RWPE2 (cell line): ENCODE measurements at regions not wholly inside any gene's neighbourhood (a gene's known extent, or its start where the extent isn't known, plus 50 kb on each side); places are given as distances from the start of the nearest gene placed in this dataset.
"Not testable (repeated sequence)": the region's sequence is repeated elsewhere in the genome, so short reads cannot be mapped to it uniquely, and the experiment has no call there.

Experiments used
- ATAC-seq: fragments of 200-7000 bp; cut with Tn5 transposase; 3 replicates; pipeline ENCODE4 v1.9.1; 2021; ENCODE audit warnings: low read depth
- DNase-seq: peaks from one replicate; pipeline ENCODE4 v3.0.0-alpha.2; 2020; ENCODE audit warnings: low spot score
- H3K27ac ChIP-seq: fragments of 450-650 bp; 2 replicates; pipeline ENCODE4 v1.5.1; 2017; ENCODE audit warnings: mild to moderate bottlenecking; ENCODE audit not compliant: poor library complexity, severe bottlenecking
- H3K27me3 ChIP-seq: fragments of 250-450 bp; sonication (Bioruptor Pico); 2 replicates; pipeline ENCODE4 v1.5.1; 2021; ENCODE audit warnings: mild to moderate bottlenecking, moderate library complexity; ENCODE audit not compliant: insufficient read depth, poor library complexity, severe bottlenecking
- H3K36me3 ChIP-seq: fragments of 250-450 bp; sonication (Bioruptor Pico); 2 replicates; pipeline ENCODE4 v1.5.1; 2020; ENCODE audit warnings: low read depth, mild to moderate bottlenecking, moderate library complexity
- H3K4me1 ChIP-seq: fragments of 250-450 bp; sonication (Bioruptor Pico); 2 replicates; pipeline ENCODE4 v1.5.1; 2021; ENCODE audit warnings: mild to moderate bottlenecking, moderate library complexity; ENCODE audit not compliant: insufficient read depth, poor library complexity, severe bottlenecking
- H3K4me3 ChIP-seq: fragments of 250-450 bp; sonication (Bioruptor Pico); 2 replicates; pipeline ENCODE4 v1.5.1; 2021; ENCODE audit warnings: mild to moderate bottlenecking, moderate library complexity; ENCODE audit not compliant: severe bottlenecking
- H3K9me3 ChIP-seq: fragments of 250-450 bp; sonication (Bioruptor Pico); 2 replicates; pipeline ENCODE4 v1.5.1; 2021; ENCODE audit warnings: mild to moderate bottlenecking, moderate library complexity; ENCODE audit not compliant: severe bottlenecking
- TF ChIP-seq, protein P1 (sequence below): fragments of 450-650 bp; IDR thresholded peaks from one replicate; pipeline ENCODE4 v1.5.1; 2017; ENCODE audit warnings: mild to moderate bottlenecking, moderate library complexity; ENCODE audit not compliant: poor library complexity, severe bottlenecking

DNA sequence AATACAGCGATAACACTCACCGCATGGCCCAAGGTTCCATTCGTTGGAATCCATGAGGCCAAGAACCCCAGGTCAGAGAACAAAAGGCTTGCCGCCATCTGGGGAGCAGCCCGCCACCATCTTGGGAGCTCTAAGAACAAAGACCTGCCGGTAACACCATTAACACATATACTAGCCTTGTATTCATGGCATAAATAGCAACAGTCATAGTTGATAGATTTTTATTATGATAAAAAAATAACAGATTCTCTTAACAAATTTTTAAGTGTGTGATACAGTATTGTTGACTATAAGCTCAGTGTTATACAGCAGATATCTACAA, 309.4 kb downstream of the GLUD2 start:
- Histone ChIP-seq H3K4me1 (no peaks in the 10 kb centered on the region), H3K36me3 (no peaks in the 10 kb centered on the region), H3K4me3 (no peak overlapping the region), H3K27me3 (no peaks in the 10 kb centered on the region), H3K9me3 (no peaks in the 10 kb centered on the region), H3K27ac (no peak overlapping the region)
- DNase-seq (no peak), ATAC-seq (no peak)
- TF ChIP-seq, protein P1, sequence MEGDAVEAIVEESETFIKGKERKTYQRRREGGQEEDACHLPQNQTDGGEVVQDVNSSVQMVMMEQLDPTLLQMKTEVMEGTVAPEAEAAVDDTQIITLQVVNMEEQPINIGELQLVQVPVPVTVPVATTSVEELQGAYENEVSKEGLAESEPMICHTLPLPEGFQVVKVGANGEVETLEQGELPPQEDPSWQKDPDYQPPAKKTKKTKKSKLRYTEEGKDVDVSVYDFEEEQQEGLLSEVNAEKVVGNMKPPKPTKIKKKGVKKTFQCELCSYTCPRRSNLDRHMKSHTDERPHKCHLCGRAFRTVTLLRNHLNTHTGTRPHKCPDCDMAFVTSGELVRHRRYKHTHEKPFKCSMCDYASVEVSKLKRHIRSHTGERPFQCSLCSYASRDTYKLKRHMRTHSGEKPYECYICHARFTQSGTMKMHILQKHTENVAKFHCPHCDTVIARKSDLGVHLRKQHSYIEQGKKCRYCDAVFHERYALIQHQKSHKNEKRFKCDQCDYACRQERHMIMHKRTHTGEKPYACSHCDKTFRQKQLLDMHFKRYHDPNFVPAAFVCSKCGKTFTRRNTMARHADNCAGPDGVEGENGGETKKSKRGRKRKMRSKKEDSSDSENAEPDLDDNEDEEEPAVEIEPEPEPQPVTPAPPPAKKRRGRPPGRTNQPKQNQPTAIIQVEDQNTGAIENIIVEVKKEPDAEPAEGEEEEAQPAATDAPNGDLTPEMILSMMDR = no peak

GRCh38 chrX:121360280-121360679, 312.9 kb downstream of the GLUD2 start:
- DNase-seq (no peak), ATAC-seq (no peak)
- TF ChIP-seq, protein P1 = no peak
- Histone ChIP-seq H3K4me1 (no peaks in the 10 kb centered on the region), H3K9me3 (no peaks in the 10 kb centered on the region), H3K36me3 (no peaks in the 10 kb centered on the region), H3K27me3 (no peaks in the 10 kb centered on the region), H3K4me3 (no peak overlapping the region), H3K27ac (no peak overlapping the region)

- Histone ChIP-seq H3K27ac (no peak overlapping the region), H3K36me3 (no peaks in the 10 kb centered on the region), H3K4me3 (no peak overlapping the region), H3K9me3 (no peaks in the 10 kb centered on the region), H3K27me3 (no peaks in the 10 kb centered on the region), H3K4me1 (no peaks in the 10 kb centered on the region)
- DNase-seq (no peak), ATAC-seq (no peak)
- TF ChIP-seq, protein P1 = no peak
These were observed 318.3 kb downstream of the GLUD2 start for GRCh38 chrX:121365572-121366161.

GRCh38 chrX:121374471-121374870, 327.1 kb downstream of the GLUD2 start:
- Histone ChIP-seq H3K36me3 (no peaks in the 10 kb centered on the region), H3K9me3 (no peaks in the 10 kb centered on the region), H3K4me1 (no peaks in the 10 kb centered on the region), H3K4me3 (no peak overlapping the region), H3K27ac (no peak overlapping the region), H3K27me3 (no peaks in the 10 kb centered on the region)
- DNase-seq (no peak), ATAC-seq (no peak)
- TF ChIP-seq, protein P1 = no peak

DNA sequence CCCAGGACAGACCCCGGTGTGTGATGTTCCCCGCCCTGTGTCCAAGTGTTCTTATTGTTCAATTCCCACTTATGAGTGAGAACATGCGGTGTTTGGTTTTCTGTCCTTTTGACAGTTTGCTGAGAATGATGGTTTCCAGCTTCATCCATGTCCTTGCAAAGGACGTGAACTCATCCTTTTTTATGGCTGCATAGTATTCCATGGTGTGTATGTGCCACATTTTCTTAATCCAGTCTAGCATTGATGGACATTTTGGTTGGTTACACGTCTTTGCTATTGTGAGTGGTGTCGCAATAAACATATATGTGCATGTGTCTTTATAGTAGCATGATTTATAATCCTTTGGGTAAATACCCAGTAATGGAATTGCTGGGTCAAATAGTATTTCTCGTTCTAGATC, 334.5 kb downstream of the GLUD2 start:
- H3K4me3 ChIP-seq, DNase-seq, ATAC-seq, H3K4me1 ChIP-seq, H3K9me3 ChIP-seq, H3K27me3 ChIP-seq, H3K36me3 ChIP-seq, H3K27ac ChIP-seq: not testable (repeated sequence)
